CD4-positive, alpha-beta T cell (primary cell): ENCODE measurements at regions not wholly inside any gene's neighbourhood (a gene's known extent, or its start where the extent isn't known, plus 50 kb on each side); places are given as distances from the start of the nearest gene placed in this dataset.

Experiments used
- ATAC-seq: fragments of 200-7000 bp; cut with Tn5 transposase; one replicate; pipeline ENCODE4 v1.10.0; 2022; ENCODE audit warnings: mild to moderate bottlenecking; ENCODE audit not compliant: poor library complexity
- CTCF ChIA-PET: fragments of 350-600 bp; sonication (Branson Sonifier 250); formaldehyde crosslinking; loops from one replicate; lab custom pipeline; 2021; ENCODE audit warnings: antibody characterized with exemption, inconsistent platforms; lab: Charles Lee
- POLR2A ChIA-PET: fragments of 350-600 bp; sonication (Branson Sonifier 250); formaldehyde crosslinking; loops from one replicate; lab custom pipeline; 2021; ENCODE audit warnings: antibody characterized with exemption, inconsistent platforms; lab: Charles Lee
- DNase-seq, 14 experiments: peaks; one replicate each; pipeline ENCODE4 v3.0.0-alpha.2; 2013 to 2020; ENCODE audit warnings: mixed read lengths in 2 of 14
- H3K27ac ChIP-seq, 2 donors: one replicate each; pipeline versions ENCODE4 v1.5.1 to v1.7.0; 2013; ENCODE audit warnings: low read length in 2 of 2, low read depth in 1 of 2, mild to moderate bottlenecking in 1 of 2
- H3K27me3 ChIP-seq, 2 experiments: 1 replicate in 1 of 2; 2 replicates in 1 of 2; pipeline versions ENCODE4 v1.6.1 to v1.7.0; 2013; ENCODE audit warnings: low read length in 2 of 2, control low read depth in 1 of 2, mild to moderate bottlenecking in 1 of 2, moderate library complexity in 1 of 2; ENCODE audit not compliant: insufficient read depth in 2 of 2, control insufficient read depth in 1 of 2
- H3K36me3 ChIP-seq: one replicate; pipeline ENCODE4 v1.6.1; 2013; ENCODE audit warnings: low read length, control low read depth; ENCODE audit not compliant: insufficient read depth
- H3K4me1 ChIP-seq: one replicate; pipeline ENCODE4 v1.6.1; 2013; ENCODE audit warnings: low read length, control low read depth; ENCODE audit not compliant: insufficient read depth
- H3K4me3 ChIP-seq: one replicate; pipeline ENCODE4 v1.5.1; 2013; ENCODE audit warnings: mild to moderate bottlenecking, low read length, moderate library complexity
- H3K9me3 ChIP-seq, 2 experiments: 1 replicate in 1 of 2; 2 replicates in 1 of 2; pipeline versions ENCODE4 v1.6.1 to v1.7.0; 2013; ENCODE audit warnings: low read length in 2 of 2, mild to moderate bottlenecking in 2 of 2, control low read depth in 1 of 2, moderate library complexity in 1 of 2; ENCODE audit not compliant: control insufficient read depth in 1 of 2, insufficient read depth in 1 of 2
- H3K27ac Mint-ChIP-seq: one replicate; pipeline ENCODE4 v1.8.0; 2020; ENCODE audit warnings: mixed read lengths
- H3K27me3 Mint-ChIP-seq: one replicate; pipeline ENCODE4 v1.8.0; 2021; ENCODE audit warnings: mixed read lengths
- H3K36me3 Mint-ChIP-seq: one replicate; pipeline ENCODE4 v1.8.0; 2021; ENCODE audit warnings: low read depth, mixed read lengths
- H3K4me1 Mint-ChIP-seq: one replicate; pipeline ENCODE4 v1.8.0; 2021; ENCODE audit warnings: low read depth, mixed read lengths
- H3K4me3 Mint-ChIP-seq: one replicate; pipeline ENCODE4 v1.8.0; 2020; ENCODE audit warnings: mild to moderate bottlenecking, mixed read lengths
- H3K9me3 Mint-ChIP-seq: one replicate; pipeline ENCODE4 v1.8.0; 2020; ENCODE audit warnings: mixed read lengths
- intact Hi-C, 2 experiments: fragments of 100-400 bp; cut with DNase I in 1 of 2; cut with micrococcal nuclease in 1 of 2; formaldehyde crosslinking; loops; one replicate each; pipeline versions ENCODE4 v1.15.1 to v1.9.0; 2023 to 2025; cut with DNase I, micrococcal nuclease
- TF ChIP-seq, protein P1 (sequence below): fragments of 200-600 bp; IDR thresholded peaks from one replicate; pipeline ENCODE4 v1.8.0; 2022; ENCODE audit warnings: antibody characterized with exemption, mild to moderate bottlenecking

DNA sequence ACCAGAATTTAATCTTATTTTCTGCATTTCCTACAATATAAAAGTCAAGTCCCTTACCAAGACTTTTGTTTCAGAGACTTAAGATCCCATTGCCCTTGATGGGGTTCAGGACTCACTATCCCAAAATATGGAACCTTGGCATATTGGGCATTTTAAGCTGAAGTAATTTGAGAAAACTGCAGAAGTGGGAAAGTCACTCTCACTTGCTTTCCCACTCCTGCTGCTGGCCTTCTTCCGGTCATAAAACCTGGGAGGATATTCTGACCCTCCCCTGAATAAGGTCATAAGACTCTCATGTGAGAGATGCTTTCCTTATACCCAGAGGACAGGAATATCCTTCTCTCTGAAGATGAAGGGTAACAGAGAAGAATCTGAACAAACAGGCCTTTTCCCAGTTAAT, 92.8 kb upstream of the IFNGR1 start:
- Mint-ChIP-seq H3K9me3 (no peaks in the 10 kb centered on the region), H3K4me3 (no peak overlapping the region), H3K4me1 (peaks cover 17% of the 10 kb centered on the region), H3K27me3 (no peaks in the 10 kb centered on the region), H3K27ac (no peak overlapping the region), H3K36me3 (no peaks in the 10 kb centered on the region)
- Histone ChIP-seq H3K4me3 (no peak overlapping the region), H3K36me3 (no peaks in the 10 kb centered on the region), H3K9me3 (no peaks in the 10 kb centered on the region), H3K27me3 (no peaks in the 10 kb centered on the region), H3K4me1 (peaks cover 7% of the 10 kb centered on the region), H3K27ac (no peak overlapping the region)
- ATAC-seq (no peak), DNase-seq (no peak)
- TF ChIP-seq, protein P1, sequence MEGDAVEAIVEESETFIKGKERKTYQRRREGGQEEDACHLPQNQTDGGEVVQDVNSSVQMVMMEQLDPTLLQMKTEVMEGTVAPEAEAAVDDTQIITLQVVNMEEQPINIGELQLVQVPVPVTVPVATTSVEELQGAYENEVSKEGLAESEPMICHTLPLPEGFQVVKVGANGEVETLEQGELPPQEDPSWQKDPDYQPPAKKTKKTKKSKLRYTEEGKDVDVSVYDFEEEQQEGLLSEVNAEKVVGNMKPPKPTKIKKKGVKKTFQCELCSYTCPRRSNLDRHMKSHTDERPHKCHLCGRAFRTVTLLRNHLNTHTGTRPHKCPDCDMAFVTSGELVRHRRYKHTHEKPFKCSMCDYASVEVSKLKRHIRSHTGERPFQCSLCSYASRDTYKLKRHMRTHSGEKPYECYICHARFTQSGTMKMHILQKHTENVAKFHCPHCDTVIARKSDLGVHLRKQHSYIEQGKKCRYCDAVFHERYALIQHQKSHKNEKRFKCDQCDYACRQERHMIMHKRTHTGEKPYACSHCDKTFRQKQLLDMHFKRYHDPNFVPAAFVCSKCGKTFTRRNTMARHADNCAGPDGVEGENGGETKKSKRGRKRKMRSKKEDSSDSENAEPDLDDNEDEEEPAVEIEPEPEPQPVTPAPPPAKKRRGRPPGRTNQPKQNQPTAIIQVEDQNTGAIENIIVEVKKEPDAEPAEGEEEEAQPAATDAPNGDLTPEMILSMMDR, result no peak
- intact Hi-C loops, result loop anchor here (2.0 to 5.0 kb wide), 3 partner anchors 43 to 345 kb away; no protein-coding TSS in a partner anchor
- POLR2A ChIA-PET, result no interaction called here
- CTCF ChIA-PET, result interaction anchor here (4.1 kb wide), 1 partner anchor 218 kb away, joined by 21 read pairs; no protein-coding TSS in a partner anchor

DNA sequence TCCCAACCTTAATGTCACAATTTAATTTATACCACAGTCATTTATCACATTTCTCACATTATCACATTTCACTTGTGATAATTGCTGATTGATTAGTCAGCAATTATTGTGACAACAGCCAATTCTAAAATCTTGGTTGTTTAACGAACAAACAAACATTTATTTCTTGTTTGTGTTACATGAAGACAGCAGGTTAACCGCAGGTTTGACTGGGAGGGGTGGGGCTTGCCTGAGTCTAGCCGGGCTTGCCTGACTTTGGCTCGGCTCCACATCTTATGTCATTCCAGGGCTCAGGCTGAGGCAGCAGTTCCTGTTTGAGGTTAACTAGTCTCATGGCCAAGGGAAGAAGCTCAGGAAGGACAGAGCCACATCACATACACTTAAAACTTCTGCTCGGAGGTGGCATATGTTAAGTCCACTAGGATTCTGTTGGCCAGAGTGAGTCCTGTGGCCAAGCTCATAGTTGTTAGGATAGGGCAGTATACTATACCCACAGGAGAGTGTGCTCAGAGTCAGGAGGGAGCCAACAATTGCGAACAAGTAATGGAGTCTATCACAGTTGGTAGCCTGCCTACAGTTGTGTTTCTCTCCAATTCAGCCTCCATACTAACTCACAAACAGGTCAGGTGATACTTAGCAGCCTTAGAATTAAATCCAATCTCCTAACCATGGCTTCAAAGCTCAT, 90.0 kb upstream of the IFNGR1 start:
- TF ChIP-seq, protein P1, result no peak
- CTCF ChIA-PET, result no interaction called here
- no peak overlapping the region for H3K4me3 ChIP-seq
- no peaks in the 10 kb centered on the region for H3K27me3 ChIP-seq
- no peaks in the 10 kb centered on the region for H3K36me3 ChIP-seq
- ATAC-seq (peak; percentile 49), DNase-seq (peak in 8 of 14 experiments; percentile 3 to 67 (median 22))
- Mint-ChIP-seq H3K36me3 (no peaks in the 10 kb centered on the region), H3K4me1 (peaks cover 15% of the 10 kb centered on the region), H3K4me3 (no peak overlapping the region), H3K27ac (no peak overlapping the region), H3K27me3 (no peaks in the 10 kb centered on the region), H3K9me3 (no peaks in the 10 kb centered on the region)
- H3K9me3 ChIP-seq, result no peaks in the 10 kb centered on the region
- intact Hi-C loops, result no loop called here
- POLR2A ChIA-PET, result no interaction called here
- H3K4me1 ChIP-seq, result peaks cover 4% of the 10 kb centered on the region
- no peak overlapping the region for H3K27ac ChIP-seq

DNA sequence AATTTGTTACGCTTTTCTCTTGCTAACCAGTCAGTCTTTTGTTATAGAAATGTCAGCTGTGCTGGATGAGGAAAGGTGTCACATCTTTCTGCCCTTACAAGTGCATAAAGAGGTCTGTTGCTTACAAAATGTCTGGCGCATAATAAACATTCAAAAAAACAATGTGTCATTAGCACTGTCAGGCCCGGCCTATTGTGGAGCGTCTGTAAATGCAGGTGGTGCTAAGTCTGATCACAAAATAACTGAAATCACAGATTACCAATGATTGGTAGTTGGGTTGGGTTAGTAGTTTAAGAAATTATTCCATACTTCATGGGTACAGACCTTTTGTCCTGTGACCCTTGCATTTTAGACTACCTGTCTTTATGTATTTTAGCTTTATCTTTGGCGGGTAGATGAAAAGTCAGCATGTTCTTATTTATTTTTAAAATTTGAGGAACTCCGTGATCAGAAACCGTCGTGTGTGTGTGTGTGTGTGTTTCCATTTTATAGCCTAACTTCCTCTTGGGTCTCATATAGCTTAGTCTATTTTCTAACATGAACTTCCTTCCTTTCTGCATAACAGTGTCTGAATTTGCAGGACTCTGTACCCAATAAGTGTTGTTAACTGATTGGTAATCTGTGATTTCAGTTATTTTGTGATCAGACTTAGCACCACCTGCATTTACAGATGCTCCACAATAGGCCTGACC, 88.1 kb upstream of the IFNGR1 start:
- H3K4me3 Mint-ChIP-seq, result no peak overlapping the region
- H3K27me3 ChIP-seq, result no peaks in the 10 kb centered on the region
- H3K27ac ChIP-seq, result no peak overlapping the region
- intact Hi-C loops, result no loop called here
- H3K27me3 Mint-ChIP-seq, result no peaks in the 10 kb centered on the region
- POLR2A ChIA-PET, result no interaction called here
- ATAC-seq, result no peak
- no peak overlapping the region for H3K4me3 ChIP-seq
- no peaks in the 10 kb centered on the region for H3K4me1 ChIP-seq
- H3K4me1 Mint-ChIP-seq, result peaks cover 13% of the 10 kb centered on the region
- H3K27ac Mint-ChIP-seq, result no peak overlapping the region
- TF ChIP-seq, protein P1, result no peak
- H3K9me3 Mint-ChIP-seq, result no peaks in the 10 kb centered on the region
- peak in 1 of 14 experiments; percentile 21 for DNase-seq
- CTCF ChIA-PET, result no interaction called here
- H3K36me3 Mint-ChIP-seq, result no peaks in the 10 kb centered on the region
- no peaks in the 10 kb centered on the region for H3K36me3 ChIP-seq
- no peaks in the 10 kb centered on the region for H3K9me3 ChIP-seq
